HepG2 (cell line): ENCODE measurements at regions not wholly inside any gene's neighbourhood (a gene's known extent, or its start where the extent isn't known, plus 50 kb on each side); places are given as distances from the start of the nearest gene placed in this dataset.

Experiments
- ADNP ChIP-seq: sonication (generic); formaldehyde crosslinking; IDR thresholded peaks from 2 replicates; pipeline ENCODE4 v1.4.0; 2020; ENCODE audit warnings: missing genetic modification reagents
- CEBPB ChIP-seq: IDR thresholded peaks from 2 replicates; pipeline ENCODE4 v1.6.1; 2011; ENCODE audit warnings: low read depth, low read length, improper control_type of control experiment, borderline replicate concordance
- FOXP1 ChIP-seq, 2 experiments: fragments of 450-650 bp in 1 of 2; IDR thresholded peaks; 2 replicates each; pipeline ENCODE4 v1.6.1; 2017 to 2018; ENCODE audit warnings: antibody characterized with exemption in 1 of 2
- GFI1 ChIP-seq: sonication (generic); formaldehyde crosslinking; IDR thresholded peaks from 2 replicates; pipeline ENCODE4 v1.5.0; 2020; ENCODE audit warnings: missing genetic modification reagents, mild to moderate bottlenecking, borderline replicate concordance
- HDAC2 ChIP-seq: sonication (generic); formaldehyde crosslinking; IDR thresholded peaks from 2 replicates; pipeline ENCODE4 v1.4.0; 2020; ENCODE audit warnings: missing genetic modification reagents
- HOXA7 ChIP-seq: sonication (generic); formaldehyde crosslinking; IDR thresholded peaks from 2 replicates; pipeline ENCODE4 v1.8.1; 2022; ENCODE audit warnings: mild to moderate bottlenecking, missing genetic modification reagents, moderate library complexity
- MTF2 ChIP-seq: sonication (generic); formaldehyde crosslinking; IDR thresholded peaks from 2 replicates; pipeline ENCODE4 v1.5.0; 2020; ENCODE audit warnings: missing genetic modification reagents, borderline replicate concordance
- NFIC ChIP-seq: IDR thresholded peaks from 2 replicates; pipeline ENCODE4 v1.6.1; 2012; ENCODE audit warnings: mild to moderate bottlenecking, low read length, inconsistent platforms
- NR2F1 ChIP-seq, 2 experiments: fragments of 450-650 bp in 1 of 2; formaldehyde crosslinking in 1 of 2; IDR thresholded peaks; 2 replicates each; pipeline versions ENCODE4 v1.5.0 to v1.6.1; 2016 to 2020; ENCODE audit warnings: mild to moderate bottlenecking in 1 of 2, missing compliant biosample characterization in 1 of 2, missing genetic modification reagents in 1 of 2, moderate library complexity in 1 of 2
- NRL ChIP-seq: sonication (generic); formaldehyde crosslinking; IDR thresholded peaks from 2 replicates; pipeline ENCODE4 v1.5.0; 2020; ENCODE audit warnings: missing genetic modification reagents, mild to moderate bottlenecking, moderate library complexity, borderline replicate concordance
- POLR2A ChIP-seq, 2 experiments: IDR thresholded peaks; 2 replicates each; pipeline ENCODE4 v1.6.1; 2011; ENCODE audit warnings: low read depth in 2 of 2, low read length in 2 of 2, mild to moderate bottlenecking in 1 of 2, moderate library complexity in 1 of 2; ENCODE audit not compliant: insufficient read depth in 1 of 2
- SRSF4 ChIP-seq: fragments of 200-400 bp; formaldehyde crosslinking; IDR thresholded peaks from one replicate; pipeline ENCODE4 v1.6.1; 2018; ENCODE audit warnings: mild to moderate bottlenecking, low read depth, low read length, moderate library complexity; ENCODE audit not compliant: poor library complexity, severe bottlenecking
- TEAD3 ChIP-seq: optimal IDR thresholded peaks from 2 replicates; pipeline ENCODE3; 2016; ENCODE audit warnings: borderline replicate concordance
- ZBTB20 ChIP-seq: sonication (generic); formaldehyde crosslinking; IDR thresholded peaks from 2 replicates; pipeline ENCODE4 v1.8.1; 2023; ENCODE audit warnings: missing genetic modification reagents, low read depth, mild to moderate bottlenecking, borderline replicate concordance
- ZBTB8A ChIP-seq: sonication (generic); formaldehyde crosslinking; IDR thresholded peaks from 2 replicates; pipeline ENCODE4 v1.4.0; 2020; ENCODE audit warnings: mild to moderate bottlenecking, low read depth, missing genetic modification reagents, borderline replicate concordance
- ZEB1 ChIP-seq: IDR thresholded peaks from 2 replicates; pipeline ENCODE4 v1.6.1; 2012; ENCODE audit warnings: mild to moderate bottlenecking, low read depth, inconsistent platforms; ENCODE audit not compliant: insufficient replicate concordance
- ZNF446 ChIP-seq: sonication (generic); formaldehyde crosslinking; IDR thresholded peaks from 2 replicates; pipeline ENCODE4 v1.5.0; 2020; ENCODE audit warnings: mild to moderate bottlenecking, missing genetic modification reagents
- ZNF598 ChIP-seq: sonication (generic); formaldehyde crosslinking; IDR thresholded peaks from 2 replicates; pipeline ENCODE4 v1.5.1; 2020; ENCODE audit warnings: mild to moderate bottlenecking, missing genetic modification reagents, borderline replicate concordance
- TF ChIP-seq, protein P1 (sequence below): sonication (generic); formaldehyde crosslinking; IDR thresholded peaks from 2 replicates; pipeline ENCODE4 v1.4.0; 2020; ENCODE audit warnings: mild to moderate bottlenecking, low read depth, missing genetic modification reagents
- TF ChIP-seq, protein P2 (sequence below): sonication (generic); formaldehyde crosslinking; IDR thresholded peaks from 2 replicates; pipeline ENCODE4 v1.4.0; 2020; ENCODE audit warnings: mild to moderate bottlenecking, missing genetic modification reagents
- TF ChIP-seq, protein P3 (sequence below): sonication (generic); formaldehyde crosslinking; IDR thresholded peaks from 2 replicates; pipeline ENCODE4 v1.4.0; 2020; ENCODE audit warnings: missing genetic modification reagents

DNA sequence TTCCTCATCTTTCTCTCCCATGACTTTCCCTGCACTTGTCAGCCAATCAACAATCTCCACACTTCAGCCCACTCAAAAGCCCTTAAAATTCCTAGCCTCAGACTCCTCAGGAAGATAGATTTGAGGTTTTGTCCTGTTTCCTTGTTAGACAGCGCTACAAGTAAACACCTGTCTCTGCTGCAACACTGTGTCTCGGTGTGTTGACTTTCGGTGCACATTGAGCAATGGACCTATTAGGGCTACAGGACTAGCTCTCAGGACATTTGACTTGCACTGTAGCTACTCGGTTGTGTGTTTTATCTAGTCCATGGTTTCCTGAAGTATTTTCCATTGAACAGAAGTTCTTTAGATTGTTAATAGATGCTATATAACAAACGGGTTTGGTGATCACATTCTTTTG, 140.9 kb upstream of the XPO1 start (continued):
- TF ChIP-seq MTF2 (no peak), ZBTB8A (no peak), NR2F1 (CRISPR knock-in tag; IDR thresholded peaks at IDR 0.05) (no peak), ZNF446 (CRISPR knock-in tag) (no peak), ZNF598 (CRISPR knock-in tag) (no peak), GFI1 (no peak), TEAD3 (CRISPR knock-in tag) (no peak), FOXP1 (IDR thresholded peaks at IDR 0.05) (peak; percentile 81), FOXP1 (CRISPR knock-in tag; IDR thresholded peaks at IDR 0.05) (peak; percentile 95), ZEB1 (no peak), CEBPB (peak; percentile 95), NFIC (no peak), POLR2A (IDR thresholded peaks at IDR 0.05; ENCODE audit: insufficient read depth in 1 of 2, low read depth in 2 of 2, low read length in 2 of 2) (no peak), HDAC2 (no peak), HOXA7 (CRISPR knock-in tag) (no peak), ZBTB20 (CRISPR knock-in tag) (no peak), ADNP (CRISPR knock-in tag) (no peak), SRSF4 (no peak), NRL (CRISPR knock-in tag) (no peak)
- TF ChIP-seq, protein P1, sequence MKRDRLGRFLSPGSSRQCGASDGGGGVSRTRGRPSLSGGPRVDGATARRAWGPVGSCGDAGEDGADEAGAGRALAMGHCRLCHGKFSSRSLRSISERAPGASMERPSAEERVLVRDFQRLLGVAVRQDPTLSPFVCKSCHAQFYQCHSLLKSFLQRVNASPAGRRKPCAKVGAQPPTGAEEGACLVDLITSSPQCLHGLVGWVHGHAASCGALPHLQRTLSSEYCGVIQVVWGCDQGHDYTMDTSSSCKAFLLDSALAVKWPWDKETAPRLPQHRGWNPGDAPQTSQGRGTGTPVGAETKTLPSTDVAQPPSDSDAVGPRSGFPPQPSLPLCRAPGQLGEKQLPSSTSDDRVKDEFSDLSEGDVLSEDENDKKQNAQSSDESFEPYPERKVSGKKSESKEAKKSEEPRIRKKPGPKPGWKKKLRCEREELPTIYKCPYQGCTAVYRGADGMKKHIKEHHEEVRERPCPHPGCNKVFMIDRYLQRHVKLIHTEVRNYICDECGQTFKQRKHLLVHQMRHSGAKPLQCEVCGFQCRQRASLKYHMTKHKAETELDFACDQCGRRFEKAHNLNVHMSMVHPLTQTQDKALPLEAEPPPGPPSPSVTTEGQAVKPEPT, result no peak
- TF ChIP-seq, protein P2, sequence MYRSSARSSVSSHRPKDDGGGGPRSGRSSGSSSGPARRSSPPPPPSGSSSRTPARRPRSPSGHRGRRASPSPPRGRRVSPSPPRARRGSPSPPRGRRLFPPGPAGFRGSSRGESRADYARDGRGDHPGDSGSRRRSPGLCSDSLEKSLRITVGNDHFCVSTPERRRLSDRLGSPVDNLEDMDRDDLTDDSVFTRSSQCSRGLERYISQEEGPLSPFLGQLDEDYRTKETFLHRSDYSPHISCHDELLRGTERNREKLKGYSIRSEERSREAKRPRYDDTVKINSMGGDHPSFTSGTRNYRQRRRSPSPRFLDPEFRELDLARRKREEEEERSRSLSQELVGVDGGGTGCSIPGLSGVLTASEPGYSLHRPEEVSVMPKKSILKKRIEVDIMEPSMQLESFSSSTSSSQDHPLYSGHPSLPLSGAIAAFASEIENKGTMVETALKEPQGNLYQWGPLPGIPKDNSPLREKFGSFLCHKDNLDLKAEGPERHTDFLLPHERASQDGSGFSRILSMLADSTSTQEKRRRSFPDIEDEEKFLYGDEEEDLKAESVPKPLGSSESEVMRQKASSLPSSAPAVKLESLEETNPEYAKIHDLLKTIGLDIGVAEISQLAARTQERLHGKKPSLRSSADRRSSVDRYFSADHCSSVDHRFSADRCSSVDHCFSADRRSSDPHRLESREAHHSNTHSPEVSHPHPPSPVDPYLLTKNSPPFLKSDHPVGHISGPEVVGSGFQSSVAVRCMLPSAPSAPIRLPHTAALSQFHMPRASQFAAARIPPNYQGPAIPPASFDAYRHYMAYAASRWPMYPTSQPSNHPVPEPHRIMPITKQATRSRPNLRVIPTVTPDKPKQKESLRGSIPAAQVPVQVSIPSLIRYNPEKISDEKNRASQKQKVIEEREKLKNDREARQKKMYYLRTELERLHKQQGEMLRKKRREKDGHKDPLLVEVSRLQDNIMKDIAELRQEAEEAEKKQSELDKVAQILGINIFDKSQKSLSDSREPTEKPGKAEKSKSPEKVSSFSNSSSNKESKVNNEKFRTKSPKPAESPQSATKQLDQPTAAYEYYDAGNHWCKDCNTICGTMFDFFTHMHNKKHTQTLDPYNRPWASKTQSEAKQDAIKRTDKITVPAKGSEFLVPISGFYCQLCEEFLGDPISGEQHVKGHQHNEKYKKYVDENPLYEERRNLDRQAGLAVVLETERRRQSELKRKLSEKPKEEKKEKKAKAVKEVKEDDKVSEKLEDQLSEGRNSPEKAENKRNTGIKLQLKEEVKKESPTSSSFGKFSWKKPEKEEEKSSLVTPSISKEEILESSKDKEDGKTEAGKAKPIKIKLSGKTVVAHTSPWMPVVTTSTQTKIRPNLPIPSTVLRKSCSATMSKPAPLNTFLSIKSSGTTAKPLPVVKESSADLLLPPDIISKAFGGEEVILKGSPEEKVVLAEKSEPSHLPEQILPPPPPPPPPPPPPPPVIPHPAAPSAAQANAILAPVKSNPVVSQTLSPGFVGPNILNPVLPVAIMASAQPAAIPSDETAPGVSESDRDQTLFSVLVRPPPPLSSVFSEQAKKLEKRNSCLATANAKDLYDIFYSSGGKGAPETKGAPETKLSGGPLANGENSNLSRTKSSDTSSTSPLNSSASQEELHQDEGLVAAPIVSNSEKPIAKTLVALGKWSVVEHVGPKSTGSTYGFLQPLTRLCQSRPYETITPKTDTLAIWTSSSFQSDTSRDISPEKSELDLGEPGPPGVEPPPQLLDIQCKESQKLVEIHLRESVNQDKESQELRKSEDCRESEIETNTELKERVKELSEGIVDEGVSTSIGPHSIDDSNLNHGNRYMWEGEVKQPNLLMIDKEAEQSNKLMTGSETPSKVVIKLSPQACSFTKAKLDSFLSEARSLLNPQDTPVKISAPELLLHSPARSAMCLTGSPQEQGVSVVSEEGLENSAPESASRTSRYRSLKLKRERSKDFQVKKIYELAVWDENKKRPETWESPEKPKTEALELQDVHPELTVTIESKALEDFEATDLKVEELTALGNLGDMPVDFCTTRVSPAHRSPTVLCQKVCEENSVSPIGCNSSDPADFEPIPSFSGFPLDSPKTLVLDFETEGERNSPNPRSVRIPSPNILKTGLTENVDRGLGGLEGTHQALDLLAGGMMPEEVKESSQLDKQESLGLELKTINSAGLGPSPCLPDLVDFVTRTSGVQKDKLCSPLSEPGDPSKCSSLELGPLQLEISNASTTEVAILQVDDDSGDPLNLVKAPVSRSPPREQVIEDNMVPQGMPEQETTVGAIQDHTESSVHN (CRISPR knock-in tag), result no peak
- TF ChIP-seq, protein P3, sequence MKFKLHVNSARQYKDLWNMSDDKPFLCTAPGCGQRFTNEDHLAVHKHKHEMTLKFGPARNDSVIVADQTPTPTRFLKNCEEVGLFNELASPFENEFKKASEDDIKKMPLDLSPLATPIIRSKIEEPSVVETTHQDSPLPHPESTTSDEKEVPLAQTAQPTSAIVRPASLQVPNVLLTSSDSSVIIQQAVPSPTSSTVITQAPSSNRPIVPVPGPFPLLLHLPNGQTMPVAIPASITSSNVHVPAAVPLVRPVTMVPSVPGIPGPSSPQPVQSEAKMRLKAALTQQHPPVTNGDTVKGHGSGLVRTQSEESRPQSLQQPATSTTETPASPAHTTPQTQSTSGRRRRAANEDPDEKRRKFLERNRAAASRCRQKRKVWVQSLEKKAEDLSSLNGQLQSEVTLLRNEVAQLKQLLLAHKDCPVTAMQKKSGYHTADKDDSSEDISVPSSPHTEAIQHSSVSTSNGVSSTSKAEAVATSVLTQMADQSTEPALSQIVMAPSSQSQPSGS (CRISPR knock-in tag), result no peak
